ENCODE measurements at regions not wholly inside any gene's neighbourhood (a gene's known extent, or its start where the extent isn't known, plus 50 kb on each side); places are given as distances from the start of the nearest gene placed in this dataset.
A peak's percentile ranks its signal among the peaks of the same experiment; 100 is the strongest.

DNA sequence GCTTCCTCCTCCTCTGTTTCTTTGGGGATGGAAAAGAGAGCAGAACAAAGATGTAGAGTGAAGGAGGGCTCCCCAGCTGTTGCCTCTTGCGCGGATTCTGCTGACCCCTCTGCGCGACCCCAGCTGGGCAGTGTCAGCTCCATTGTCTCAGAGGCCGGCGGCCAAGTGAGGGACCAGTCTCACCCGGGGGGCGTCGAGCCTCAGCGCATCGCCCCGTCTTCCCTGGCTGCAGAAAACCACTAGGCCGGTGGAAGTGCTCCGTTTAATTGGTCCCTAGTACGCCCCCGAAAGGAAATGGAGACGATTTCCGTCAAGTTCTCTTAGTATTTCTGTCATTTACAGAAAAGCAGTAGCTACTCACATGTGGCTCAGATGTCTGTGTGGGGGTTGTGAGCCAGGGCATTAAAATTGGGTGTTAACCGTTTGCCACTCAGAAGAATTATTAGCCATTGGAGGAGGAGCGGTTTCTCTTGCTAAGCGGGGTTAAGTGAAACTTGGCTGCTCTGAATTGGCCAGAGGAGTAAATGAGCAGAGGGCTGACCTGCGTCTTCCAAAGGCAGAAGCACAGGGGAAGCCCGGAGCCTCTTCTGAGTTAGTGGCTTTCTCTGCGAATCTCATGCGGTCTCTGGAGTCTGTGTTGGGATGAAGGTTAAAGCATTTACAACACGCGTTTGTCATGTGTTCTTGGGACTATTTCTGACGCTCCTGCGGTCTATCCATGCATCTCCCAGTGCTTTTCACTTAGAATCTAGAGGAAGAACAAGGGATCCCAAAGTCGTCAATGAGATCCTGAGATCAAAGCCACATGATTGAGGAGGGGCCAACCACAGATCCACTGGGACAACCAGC lies 132.8 kb upstream of the MYO16 start:
- Mint-ChIP-seq H3K4me3 (peak overlapping the region; percentile 15), H3K27me3 (ENCODE audit: insufficient read depth) (peaks cover 36% of the 10 kb centered on the region)

DNA sequence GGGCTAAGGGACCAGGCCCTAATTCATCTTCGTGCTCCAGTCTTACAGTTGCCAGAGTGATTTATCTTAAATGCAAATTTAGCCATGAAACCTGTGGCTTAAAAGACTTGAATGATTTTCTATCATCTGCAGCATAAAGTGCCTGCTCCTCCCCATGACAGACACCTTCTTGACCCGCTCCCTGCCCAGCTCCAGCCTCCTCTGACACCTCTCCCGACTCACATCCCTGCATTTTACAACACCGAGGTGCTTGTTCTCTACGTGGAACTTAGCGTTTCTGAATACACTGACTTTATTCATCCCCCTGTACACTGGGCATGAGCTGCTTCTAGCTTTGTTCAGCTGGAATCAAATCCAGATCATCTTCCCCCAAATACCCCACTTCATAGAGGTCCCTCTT lies 128.7 kb upstream of the MYO16 start:
- intact Hi-C loops (cut with micrococcal nuclease) = loop anchor here (10.0 kb wide), 1 partner anchor 276 kb away; no protein-coding TSS in a partner anchor
- H3K27me3 Mint-ChIP-seq (ENCODE audit: insufficient read depth) = peaks cover 26% of the 10 kb centered on the region
- H3K27ac Mint-ChIP-seq = peak overlapping the region; percentile 36
- no peak overlapping the region for H3K4me3 Mint-ChIP-seq
- H3K36me3 Mint-ChIP-seq (ENCODE audit: low read depth) = no peaks in the 10 kb centered on the region
- DNase-seq (ENCODE audit: low spot score) = no peak
- H3K4me1 Mint-ChIP-seq (ENCODE audit: low read depth) = no peaks in the 10 kb centered on the region
- H3K9me3 Mint-ChIP-seq = no peaks in the 10 kb centered on the region

More for the DNA sequence above, 132.8 kb upstream of the MYO16 start:
- H3K9me3 Mint-ChIP-seq = no peaks in the 10 kb centered on the region
- peaks cover 1% of the 10 kb centered on the region for H3K36me3 Mint-ChIP-seq (ENCODE audit: low read depth)
- no peaks in the 10 kb centered on the region for H3K4me1 Mint-ChIP-seq (ENCODE audit: low read depth)
- intact Hi-C loops (cut with micrococcal nuclease) = no loop called here
- H3K27ac Mint-ChIP-seq = no peak overlapping the region
- DNase-seq (ENCODE audit: low spot score) = no peak

DNA sequence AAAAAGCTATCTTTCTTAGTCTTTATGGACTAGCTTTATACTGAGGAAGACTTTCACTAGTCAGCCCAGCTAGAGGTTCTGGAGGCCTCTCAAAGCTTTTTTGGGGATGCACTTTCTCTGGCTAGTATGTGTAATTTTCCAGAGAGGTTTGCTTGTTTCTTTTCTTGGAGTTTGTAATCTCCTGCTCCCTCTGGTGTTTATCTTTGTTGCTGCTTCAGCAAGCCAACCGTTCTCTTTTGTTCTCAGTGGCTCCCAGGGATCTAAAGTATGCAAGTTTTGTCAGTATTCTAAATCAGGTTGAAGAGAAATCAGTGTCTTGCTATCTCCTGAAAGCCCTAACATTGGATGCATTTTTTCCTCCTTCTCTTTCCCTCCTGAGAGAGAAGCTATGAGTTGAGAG lies 121.1 kb upstream of the MYO16 start:
- intact Hi-C loops (cut with micrococcal nuclease) = loop anchor here (5.0 to 10.0 kb wide), 2 partner anchors 186 to 283 kb away; no protein-coding TSS in a partner anchor

DNA sequence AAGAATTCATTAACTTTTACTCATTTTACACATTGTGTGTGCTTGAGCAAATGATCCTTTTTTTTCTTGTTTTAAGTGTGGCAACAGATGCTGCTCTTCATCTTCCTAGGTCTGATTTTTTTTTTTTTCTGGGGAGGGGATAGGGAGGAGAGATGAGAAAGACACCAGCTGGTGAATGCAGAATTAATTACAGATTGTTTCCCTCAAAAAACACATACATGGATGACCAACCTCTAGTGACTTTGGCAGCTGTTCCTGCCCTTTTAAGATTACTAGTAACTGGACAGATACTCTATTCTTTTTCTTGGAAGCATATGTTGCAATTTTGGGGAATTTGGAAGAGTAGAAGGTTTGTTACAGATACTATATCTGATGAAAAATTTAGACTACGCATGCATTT lies 103.6 kb upstream of the MYO16 start:
- Mint-ChIP-seq H3K9me3 (no peaks in the 10 kb centered on the region), H3K27ac (no peak overlapping the region), H3K4me1 (ENCODE audit: low read depth) (no peaks in the 10 kb centered on the region), H3K27me3 (ENCODE audit: insufficient read depth) (peaks cover 2% of the 10 kb centered on the region), H3K4me3 (no peak overlapping the region), H3K36me3 (ENCODE audit: low read depth) (no peaks in the 10 kb centered on the region)
- intact Hi-C loops (cut with micrococcal nuclease) = no loop called here
- no peak for DNase-seq (ENCODE audit: low spot score)

More for the DNA sequence above, 121.1 kb upstream of the MYO16 start:
- Mint-ChIP-seq H3K27ac (no peak overlapping the region), H3K4me1 (ENCODE audit: low read depth) (no peaks in the 10 kb centered on the region), H3K9me3 (no peaks in the 10 kb centered on the region), H3K27me3 (ENCODE audit: insufficient read depth) (no peaks in the 10 kb centered on the region), H3K36me3 (ENCODE audit: low read depth) (no peaks in the 10 kb centered on the region), H3K4me3 (no peak overlapping the region)
- no peak for DNase-seq (ENCODE audit: low spot score)

DNA sequence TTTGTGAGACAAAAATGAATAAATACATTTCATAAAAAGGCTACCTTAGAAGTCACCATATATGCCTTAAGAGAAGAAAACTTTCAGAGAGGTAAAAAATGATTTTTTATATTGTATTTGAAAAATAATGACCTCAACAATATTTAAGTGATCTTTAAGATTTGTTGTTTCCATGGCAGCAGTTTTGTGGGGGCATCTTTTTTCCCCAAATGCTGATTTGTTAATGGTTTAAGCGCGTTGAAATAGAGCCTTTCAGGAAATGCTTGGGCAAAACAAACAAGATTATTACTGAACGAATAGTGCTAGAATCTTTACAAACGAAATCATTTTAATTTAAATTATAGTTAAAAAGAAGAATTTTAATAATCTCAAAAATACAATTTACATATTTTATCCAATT lies 103.1 kb upstream of the MYO16 start:
- peaks cover 2% of the 10 kb centered on the region for H3K27me3 Mint-ChIP-seq (ENCODE audit: insufficient read depth)
- no peak overlapping the region for H3K27ac Mint-ChIP-seq
- no peaks in the 10 kb centered on the region for H3K4me1 Mint-ChIP-seq (ENCODE audit: low read depth)
- H3K4me3 Mint-ChIP-seq = no peak overlapping the region
- intact Hi-C loops (cut with micrococcal nuclease) = no loop called here
- DNase-seq (ENCODE audit: low spot score) = no peak
- H3K9me3 Mint-ChIP-seq = no peaks in the 10 kb centered on the region
- no peaks in the 10 kb centered on the region for H3K36me3 Mint-ChIP-seq (ENCODE audit: low read depth)

DNA sequence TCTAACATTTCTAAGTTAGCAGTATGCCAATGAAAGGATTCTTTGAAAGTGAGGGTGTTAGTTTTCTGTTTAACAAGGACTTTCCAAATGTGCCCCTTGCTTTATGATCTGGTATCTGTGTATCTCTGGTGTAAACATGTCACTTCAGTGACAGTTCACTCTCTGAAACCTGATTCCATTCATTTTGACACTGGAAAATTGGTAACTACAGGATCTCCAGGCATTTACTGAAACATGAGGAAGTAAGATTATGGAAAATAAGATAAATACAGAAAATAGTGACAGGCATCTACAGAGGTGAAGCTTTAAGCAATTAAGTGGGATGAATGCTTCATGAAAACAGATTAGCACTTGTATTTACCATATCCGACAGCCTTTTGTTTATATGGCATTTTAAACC lies 101.6 kb upstream of the MYO16 start:
- H3K4me3 Mint-ChIP-seq = no peak overlapping the region
- H3K36me3 Mint-ChIP-seq (ENCODE audit: low read depth) = no peaks in the 10 kb centered on the region
- H3K9me3 Mint-ChIP-seq = no peaks in the 10 kb centered on the region
- no peak for DNase-seq (ENCODE audit: low spot score)
- no peak overlapping the region for H3K27ac Mint-ChIP-seq
- intact Hi-C loops (cut with micrococcal nuclease) = no loop called here
- H3K4me1 Mint-ChIP-seq (ENCODE audit: low read depth) = no peaks in the 10 kb centered on the region
- H3K27me3 Mint-ChIP-seq (ENCODE audit: insufficient read depth) = peaks cover 2% of the 10 kb centered on the region

DNA sequence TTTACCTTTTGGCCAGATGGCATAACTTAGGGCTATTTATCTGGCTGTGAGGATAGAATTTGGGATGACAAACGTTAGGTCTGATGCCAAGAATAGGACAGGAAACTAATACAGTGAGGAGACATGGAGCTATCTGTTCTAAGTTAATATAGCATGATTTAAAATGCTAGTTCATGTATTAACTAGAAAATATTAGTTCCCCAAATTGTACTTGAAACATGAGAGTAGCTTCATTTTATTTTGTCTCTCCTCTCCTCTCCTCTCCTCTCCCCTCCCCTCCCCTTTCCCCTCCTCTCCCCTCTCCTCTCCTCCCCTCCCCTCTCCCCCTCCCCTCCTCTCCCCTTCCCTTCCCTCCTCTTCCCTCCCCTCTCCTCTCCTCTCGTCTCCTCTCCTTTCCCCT lies 101.1 kb upstream of the MYO16 start:
- no peak overlapping the region for H3K4me3 Mint-ChIP-seq
- DNase-seq (ENCODE audit: low spot score) = no peak
- H3K27me3 Mint-ChIP-seq (ENCODE audit: insufficient read depth) = peaks cover 2% of the 10 kb centered on the region
- H3K27ac Mint-ChIP-seq = no peak overlapping the region
- H3K9me3 Mint-ChIP-seq = no peaks in the 10 kb centered on the region
- intact Hi-C loops (cut with micrococcal nuclease) = no loop called here
- no peaks in the 10 kb centered on the region for H3K36me3 Mint-ChIP-seq (ENCODE audit: low read depth)
- no peaks in the 10 kb centered on the region for H3K4me1 Mint-ChIP-seq (ENCODE audit: low read depth)

DNA sequence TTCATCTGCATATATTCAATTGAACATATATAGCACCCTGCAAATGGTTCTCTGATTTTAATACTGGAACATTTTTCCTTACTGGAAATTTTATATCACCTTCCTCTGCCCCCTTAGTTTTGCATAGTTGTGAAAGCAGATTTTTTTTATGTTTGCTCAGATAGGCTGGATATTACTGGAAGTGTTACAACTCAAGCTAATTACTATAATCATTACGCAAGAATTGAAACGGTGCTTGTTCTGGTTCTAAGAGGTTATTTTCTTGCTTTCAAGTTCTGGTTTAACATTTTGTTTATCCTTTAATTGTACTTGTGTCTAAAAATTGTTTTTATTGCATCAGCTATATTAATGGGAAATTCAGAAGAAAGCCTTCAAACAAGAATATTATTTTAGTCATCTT lies 95.6 kb upstream of the MYO16 start:
- intact Hi-C loops (cut with micrococcal nuclease) = no loop called here
- no peak overlapping the region for H3K4me3 Mint-ChIP-seq
- H3K36me3 Mint-ChIP-seq (ENCODE audit: low read depth) = no peaks in the 10 kb centered on the region
- H3K27ac Mint-ChIP-seq = no peak overlapping the region
- H3K9me3 Mint-ChIP-seq = no peaks in the 10 kb centered on the region
- no peaks in the 10 kb centered on the region for H3K4me1 Mint-ChIP-seq (ENCODE audit: low read depth)
- peaks cover 2% of the 10 kb centered on the region for H3K27me3 Mint-ChIP-seq (ENCODE audit: insufficient read depth)
- no peak for DNase-seq (ENCODE audit: low spot score)

DNA sequence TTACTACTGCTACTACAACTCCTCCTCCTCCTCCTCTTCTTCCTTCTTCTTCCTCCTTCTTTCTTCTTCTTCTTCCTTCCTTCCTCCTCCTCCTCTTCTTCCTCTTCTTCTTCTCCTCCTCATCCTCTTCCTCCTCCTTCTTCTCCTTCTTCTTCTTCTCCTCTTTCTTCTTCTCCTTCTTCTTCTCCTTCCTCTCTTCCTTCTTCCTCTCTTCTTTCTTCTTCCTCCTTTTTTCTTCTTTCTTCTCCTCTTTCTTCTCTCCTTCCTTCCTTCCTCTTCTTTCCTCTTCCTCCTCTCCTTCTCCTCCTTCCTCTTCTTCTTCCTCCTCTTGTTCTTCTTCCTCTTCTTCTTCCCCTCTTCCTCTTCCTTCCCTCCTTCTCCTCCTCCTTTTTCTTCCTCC lies 94.7 kb upstream of the MYO16 start:
- peaks cover 2% of the 10 kb centered on the region for H3K27me3 Mint-ChIP-seq (ENCODE audit: insufficient read depth)
- H3K27ac Mint-ChIP-seq = no peak overlapping the region
- H3K4me3 Mint-ChIP-seq = no peak overlapping the region
- DNase-seq (ENCODE audit: low spot score) = no peak
- H3K4me1 Mint-ChIP-seq (ENCODE audit: low read depth) = no peaks in the 10 kb centered on the region
- no peaks in the 10 kb centered on the region for H3K9me3 Mint-ChIP-seq
- H3K36me3 Mint-ChIP-seq (ENCODE audit: low read depth) = no peaks in the 10 kb centered on the region
- intact Hi-C loops (cut with micrococcal nuclease) = no loop called here

DNA sequence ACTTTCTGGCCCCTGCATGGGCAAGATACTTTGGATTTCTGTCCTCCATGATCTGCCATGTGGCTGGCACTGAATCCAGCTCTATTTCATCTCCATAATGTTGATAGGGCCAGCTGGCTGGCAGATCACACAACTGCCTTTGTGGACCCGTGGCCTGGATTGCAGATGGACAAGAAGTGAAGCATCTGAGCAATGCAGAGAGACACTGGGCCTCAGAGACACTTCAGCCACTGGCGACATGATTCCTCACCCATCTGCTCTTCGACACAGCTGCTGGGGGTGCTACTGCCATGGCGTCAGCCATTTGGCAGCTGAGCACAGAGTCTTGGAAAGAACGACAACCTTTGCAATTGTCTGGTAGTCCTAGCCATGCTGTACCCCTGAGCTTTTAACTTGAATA lies 79.5 kb upstream of the MYO16 start:
- no peak overlapping the region for H3K27ac Mint-ChIP-seq
- intact Hi-C loops (cut with micrococcal nuclease) = no loop called here
- no peak for DNase-seq (ENCODE audit: low spot score)
- no peaks in the 10 kb centered on the region for H3K4me1 Mint-ChIP-seq (ENCODE audit: low read depth)
- no peaks in the 10 kb centered on the region for H3K9me3 Mint-ChIP-seq
- H3K36me3 Mint-ChIP-seq (ENCODE audit: low read depth) = no peaks in the 10 kb centered on the region
- no peak overlapping the region for H3K4me3 Mint-ChIP-seq
- H3K27me3 Mint-ChIP-seq (ENCODE audit: insufficient read depth) = no peaks in the 10 kb centered on the region

DNA sequence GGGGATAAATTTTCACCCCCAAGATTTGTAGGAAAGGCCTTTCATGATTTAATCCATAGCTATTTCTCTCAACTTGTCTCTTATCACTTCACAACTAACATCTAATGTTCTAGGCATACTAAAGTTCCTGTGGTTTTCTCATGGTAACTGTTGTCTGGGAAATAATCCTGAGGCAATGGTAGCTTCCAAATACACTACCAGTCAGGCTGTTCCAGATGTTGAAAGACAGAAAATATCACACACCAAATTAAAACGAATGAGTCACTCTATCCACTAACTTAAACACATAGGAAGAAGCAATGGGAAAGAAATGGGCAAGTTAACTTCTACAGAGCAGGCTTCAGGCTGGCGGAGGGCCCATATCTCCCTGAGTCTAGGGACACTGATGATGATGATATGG lies 77.7 kb upstream of the MYO16 start:
- H3K36me3 Mint-ChIP-seq (ENCODE audit: low read depth) = no peaks in the 10 kb centered on the region
- no peaks in the 10 kb centered on the region for H3K27me3 Mint-ChIP-seq (ENCODE audit: insufficient read depth)
- no peaks in the 10 kb centered on the region for H3K4me1 Mint-ChIP-seq (ENCODE audit: low read depth)
- no peak overlapping the region for H3K4me3 Mint-ChIP-seq
- DNase-seq (ENCODE audit: low spot score) = no peak
- H3K27ac Mint-ChIP-seq = no peak overlapping the region
- intact Hi-C loops (cut with micrococcal nuclease) = no loop called here
- no peaks in the 10 kb centered on the region for H3K9me3 Mint-ChIP-seq

DNA sequence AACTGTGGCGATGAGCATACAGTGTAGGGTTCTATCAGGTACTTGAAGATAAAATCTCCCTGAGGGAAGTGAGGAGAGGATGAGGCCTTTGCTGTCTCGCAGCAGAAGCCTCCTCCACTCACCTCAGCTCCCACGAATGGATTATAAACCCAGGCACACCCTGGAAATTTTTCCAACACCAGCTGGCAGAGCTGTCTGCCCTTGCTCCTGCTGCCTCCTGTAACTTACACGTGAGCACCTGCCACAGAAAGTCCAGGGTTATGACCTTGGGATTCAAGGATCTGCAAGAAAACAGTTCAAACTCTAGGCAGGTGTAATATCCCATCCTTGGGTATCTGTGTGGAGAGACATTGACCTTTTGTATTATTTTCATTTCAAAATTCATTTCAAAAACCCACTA lies 70.9 kb upstream of the MYO16 start:
- intact Hi-C loops (cut with micrococcal nuclease) = no loop called here
- Mint-ChIP-seq H3K9me3 (no peaks in the 10 kb centered on the region), H3K36me3 (ENCODE audit: low read depth) (no peaks in the 10 kb centered on the region), H3K4me3 (no peak overlapping the region), H3K27me3 (ENCODE audit: insufficient read depth) (no peaks in the 10 kb centered on the region), H3K27ac (no peak overlapping the region), H3K4me1 (ENCODE audit: low read depth) (no peaks in the 10 kb centered on the region)
- no peak for DNase-seq (ENCODE audit: low spot score)

DNA sequence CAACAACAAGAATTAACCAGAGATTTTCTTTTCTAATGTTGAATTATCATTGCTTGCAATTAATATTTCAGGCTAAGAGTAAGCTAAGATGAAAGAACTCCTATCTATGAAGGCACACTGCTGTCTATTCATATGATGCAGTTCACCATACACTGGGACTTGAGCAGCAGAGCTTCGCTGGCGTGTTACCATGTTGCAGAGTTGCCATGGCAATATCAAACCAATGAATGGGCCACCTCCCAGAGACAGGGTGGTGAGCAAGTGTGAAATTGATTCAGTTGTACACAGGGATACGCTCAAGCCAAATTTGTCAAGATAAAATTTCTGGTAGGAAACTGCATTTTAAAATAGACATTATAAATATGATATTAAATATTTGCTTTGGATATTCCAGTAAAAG lies 69.3 kb upstream of the MYO16 start:
- intact Hi-C loops (cut with micrococcal nuclease) = no loop called here

DNA sequence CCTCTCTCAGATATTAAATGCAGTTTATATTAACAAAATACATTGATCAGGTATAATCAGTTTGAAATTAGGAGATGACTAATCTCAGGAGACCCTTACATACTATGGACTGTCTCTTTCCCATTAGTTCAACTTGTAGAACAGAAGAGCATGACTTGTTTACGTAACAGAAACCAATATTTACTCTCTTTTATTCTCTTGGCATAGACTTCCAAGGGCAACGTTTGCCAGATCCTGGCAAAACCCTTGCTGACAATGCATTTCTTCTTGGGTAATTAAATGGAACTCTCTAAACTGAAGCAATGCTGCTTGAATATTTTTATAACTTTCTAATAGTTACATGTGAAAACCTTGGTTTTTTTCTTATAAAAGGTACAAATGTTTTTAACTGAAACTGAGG lies 68.3 kb upstream of the MYO16 start:
- H3K36me3 Mint-ChIP-seq (ENCODE audit: low read depth) = no peaks in the 10 kb centered on the region
- no peak overlapping the region for H3K4me3 Mint-ChIP-seq
- no peaks in the 10 kb centered on the region for H3K4me1 Mint-ChIP-seq (ENCODE audit: low read depth)
- no peaks in the 10 kb centered on the region for H3K27me3 Mint-ChIP-seq (ENCODE audit: insufficient read depth)
- no peaks in the 10 kb centered on the region for H3K9me3 Mint-ChIP-seq
- intact Hi-C loops (cut with micrococcal nuclease) = no loop called here
- no peak for DNase-seq (ENCODE audit: low spot score)
- no peak overlapping the region for H3K27ac Mint-ChIP-seq

More for the DNA sequence above, 69.3 kb upstream of the MYO16 start:
- Mint-ChIP-seq H3K27ac (no peak overlapping the region), H3K9me3 (no peaks in the 10 kb centered on the region), H3K4me3 (no peak overlapping the region), H3K4me1 (ENCODE audit: low read depth) (no peaks in the 10 kb centered on the region), H3K27me3 (ENCODE audit: insufficient read depth) (no peaks in the 10 kb centered on the region), H3K36me3 (ENCODE audit: low read depth) (no peaks in the 10 kb centered on the region)
- no peak for DNase-seq (ENCODE audit: low spot score)

Measured in activated T-helper 1 cell treated with anti-CD3 and anti-CD28 coated beads, Interleukin-12 subunit alpha, Interleukin-12 subunit beta, Interleukin-2, Interleukin-4 antibody, amounts not matched to agents 30 ng/mL and 10 ng/mL and 1 ng/mL, durations not matched to agents 14 hours and 24 hours and 36 hours (primary cell).